ENCODE measurements at regions not wholly inside any gene's neighbourhood (a gene's known extent, or its start where the extent isn't known, plus 50 kb on each side); places are given as distances from the start of the nearest gene placed in this dataset.

- no peak for DNase-seq (ENCODE audit: low read depth)
These were observed 156.9 kb upstream of the DPYD start for GRCh38 chr1:98077691-98078090.

- no peak for DNase-seq (ENCODE audit: low read depth)
These were observed 154.8 kb upstream of the DPYD start for GRCh38 chr1:98075626-98076025.

GRCh38 chr1:98073823-98074222, 153.0 kb upstream of the DPYD start:
- no peak for DNase-seq (ENCODE audit: low read depth)

- DNase-seq (ENCODE audit: low read depth): no peak
These were observed 152.3 kb upstream of the DPYD start for GRCh38 chr1:98073106-98073505.

- DNase-seq (ENCODE audit: low read depth): no peak
These were observed 151.2 kb upstream of the DPYD start for GRCh38 chr1:98072047-98072446.

- no peak for DNase-seq (ENCODE audit: low read depth)
These were observed 147.2 kb upstream of the DPYD start for GRCh38 chr1:98068016-98068415.

GRCh38 chr1:98066911-98067310, 146.1 kb upstream of the DPYD start:
- DNase-seq (ENCODE audit: low read depth): no peak

- DNase-seq (ENCODE audit: low read depth): peak; percentile 20
These were observed 138.8 kb upstream of the DPYD start for GRCh38 chr1:98059620-98060019.

GRCh38 chr1:98058676-98059075, 137.8 kb upstream of the DPYD start:
- no peak for DNase-seq (ENCODE audit: low read depth)

- no peak for DNase-seq (ENCODE audit: low read depth)
These were observed 136.5 kb upstream of the DPYD start for GRCh38 chr1:98057236-98057910.

GRCh38 chr1:98056781-98057180, 135.9 kb upstream of the DPYD start:
- DNase-seq (ENCODE audit: low read depth): no peak

- DNase-seq (ENCODE audit: low read depth): no peak
These were observed 134.6 kb upstream of the DPYD start for GRCh38 chr1:98055457-98055856.

- no peak for DNase-seq (ENCODE audit: low read depth)
These were observed 134.0 kb upstream of the DPYD start for GRCh38 chr1:98054786-98055185.

- DNase-seq (ENCODE audit: low read depth): no peak
These were observed 133.5 kb upstream of the DPYD start for GRCh38 chr1:98054367-98054701.

GRCh38 chr1:98053471-98054366, 132.9 kb upstream of the DPYD start:
- no peak for DNase-seq (ENCODE audit: low read depth)

GRCh38 chr1:98051065-98051675, 130.3 kb upstream of the DPYD start:
- DNase-seq (ENCODE audit: low read depth): peak; percentile 68

- no peak for DNase-seq (ENCODE audit: low read depth)
These were observed 128.7 kb upstream of the DPYD start for GRCh38 chr1:98049370-98050135.

- DNase-seq (ENCODE audit: low read depth): no peak
These were observed 128.0 kb upstream of the DPYD start for GRCh38 chr1:98048751-98049325.

GRCh38 chr1:98048244-98048643, 127.4 kb upstream of the DPYD start:
- peak; percentile 63 for DNase-seq (ENCODE audit: low read depth)

GRCh38 chr1:98047171-98047570, 126.3 kb upstream of the DPYD start:
- no peak for DNase-seq (ENCODE audit: low read depth)
